B cell (primary cell): ENCODE measurements at regions not wholly inside any gene's neighbourhood (a gene's known extent, or its start where the extent isn't known, plus 50 kb on each side); places are given as distances from the start of the nearest gene placed in this dataset.

Source experiments
- ATAC-seq: fragments of 200-7000 bp; cut with Tn5 transposase; one replicate; pipeline ENCODE4 v1.10.0; 2021; ENCODE audit warnings: low read depth, mild to moderate bottlenecking, moderate number of reproducible peaks, moderate library complexity
- CTCF ChIA-PET: fragments of 350-600 bp; sonication (Branson Sonifier 250); formaldehyde crosslinking; loops from one replicate; lab custom pipeline; 2021; ENCODE audit warnings: antibody characterized with exemption, inconsistent platforms; lab: Charles Lee
- POLR2A ChIA-PET: fragments of 350-600 bp; sonication (Branson Sonifier 250); formaldehyde crosslinking; loops from one replicate; lab custom pipeline; 2021; ENCODE audit warnings: antibody characterized with exemption; lab: Charles Lee
- DNase-seq: peaks from one replicate; pipeline ENCODE4 v3.0.0; 2013
- H2AFZ ChIP-seq: 2 replicates; pipeline ENCODE4 v1.6.1; 2012; ENCODE audit warnings: mild to moderate bottlenecking, low read depth, low read length; ENCODE audit not compliant: insufficient read depth, poor library complexity, severe bottlenecking
- H3K27ac ChIP-seq, 2 donors: 1 replicate in 1 of 2; 2 replicates in 1 of 2; pipeline ENCODE4 v1.5.1; 2012 to 2013; ENCODE audit warnings: low read length in 2 of 2, mild to moderate bottlenecking in 2 of 2, moderate library complexity in 1 of 2
- H3K27me3 ChIP-seq, 4 experiments: fragments of 200-600 bp in 1 of 4; sonication (generic) in 1 of 4; replicated peaks in 1 of 4; 1 replicate in 2 of 4; 2 replicates in 2 of 4; pipeline versions ENCODE4 v1.6.1 to v1.7.0; 2013 to 2016; ENCODE audit warnings: low read length in 3 of 4, mild to moderate bottlenecking in 2 of 4, mixed read lengths in 1 of 4, moderate library complexity in 1 of 4; ENCODE audit not compliant: insufficient read depth in 4 of 4, control insufficient read depth in 3 of 4; ENCODE audit errors: control extremely low read depth in 1 of 4
- H3K36me3 ChIP-seq, 2 experiments: replicated peaks in 1 of 2; 1 replicate in 1 of 2; 2 replicates in 1 of 2; pipeline versions ENCODE4 v1.6.1 to v1.7.1; 2013; ENCODE audit warnings: low read length in 1 of 2; ENCODE audit not compliant: insufficient read depth in 2 of 2, control insufficient read depth in 1 of 2; ENCODE audit errors: control extremely low read depth in 1 of 2, extremely low read depth in 1 of 2
- H3K4me1 ChIP-seq, 2 donors: fragments of 200-600 bp in 1 of 2; sonication (generic) in 1 of 2; 1 replicate in 1 of 2; 2 replicates in 1 of 2; pipeline versions ENCODE4 v1.5.1 to v1.6.1; 2013 to 2017; ENCODE audit warnings: low read length in 2 of 2; ENCODE audit not compliant: control insufficient read depth in 2 of 2, insufficient read depth in 2 of 2
- H3K4me2 ChIP-seq: replicated peaks from 2 replicates; pipeline ENCODE3; 2012; ENCODE audit warnings: mild to moderate bottlenecking, low read depth, low read length; ENCODE audit not compliant: poor library complexity, severe bottlenecking
- H3K4me3 ChIP-seq, 5 experiments: fragments of 200-600 bp in 1 of 5; sonication (generic) in 1 of 5; 1 replicate in 3 of 5; 2 replicates in 2 of 5; pipeline versions ENCODE4 v1.5.1 to v1.7.0; 2011 to 2016; ENCODE audit warnings: low read length in 4 of 5, mild to moderate bottlenecking in 4 of 5, low read depth in 2 of 5, control low read depth in 1 of 5, moderate library complexity in 1 of 5; ENCODE audit not compliant: insufficient read depth in 1 of 5; ENCODE audit errors: control extremely low read depth in 1 of 5, extremely low read depth in 1 of 5
- H3K79me2 ChIP-seq: fragments of 200-600 bp; sonication (generic); one replicate; pipeline ENCODE4 v1.6.0; 2016; ENCODE audit warnings: low read length; ENCODE audit not compliant: control insufficient read depth, insufficient read depth
- H3K9ac ChIP-seq: fragments of 200-600 bp; sonication (generic); 2 replicates; pipeline ENCODE4 v1.6.1; 2017; ENCODE audit warnings: mild to moderate bottlenecking, low read length, moderate library complexity
- H3K9me3 ChIP-seq, 3 donors: one replicate each; pipeline versions ENCODE4 v1.6.1 to v1.7.1; 2013; ENCODE audit warnings: low read length in 2 of 3; ENCODE audit not compliant: control insufficient read depth in 2 of 3, insufficient read depth in 1 of 3; ENCODE audit errors: control extremely low read depth in 1 of 3
- H4K20me1 ChIP-seq: 2 replicates; pipeline ENCODE4 v1.6.0; 2012; ENCODE audit warnings: mild to moderate bottlenecking, low read length; ENCODE audit not compliant: insufficient read depth, control insufficient read depth, poor library complexity, severe bottlenecking
- H3K27ac Mint-ChIP-seq: one replicate; pipeline ENCODE4 v1.8.0; 2021; ENCODE audit warnings: mixed read lengths
- H3K27me3 Mint-ChIP-seq: one replicate; pipeline ENCODE4 v1.8.0; 2021; ENCODE audit warnings: mixed read lengths
- H3K4me1 Mint-ChIP-seq: one replicate; pipeline ENCODE4 v1.8.0; 2021; ENCODE audit warnings: mixed read lengths
- H3K4me3 Mint-ChIP-seq: one replicate; pipeline ENCODE4 v1.8.0; 2021; ENCODE audit warnings: mixed read lengths
- H3K9me3 Mint-ChIP-seq: one replicate; pipeline ENCODE4 v1.8.0; 2022; ENCODE audit warnings: mixed read lengths; ENCODE audit not compliant: insufficient read depth
- CTCF ChIP-seq: fragments of 200-600 bp; IDR thresholded peaks from one replicate; pipeline ENCODE4 v1.8.0; 2022; ENCODE audit warnings: antibody characterized with exemption, mild to moderate bottlenecking
- EZH2 ChIP-seq: IDR thresholded peaks from 2 replicates; pipeline ENCODE4 v1.6.1; 2012; ENCODE audit warnings: borderline replicate concordance, low read depth, mild to moderate bottlenecking, moderate library complexity, low read length; ENCODE audit not compliant: insufficient read depth, poor library complexity, severe bottlenecking
- WGBS: methylation state at CpG from one replicate; pipeline ENCODE4 v1.1.5; 2013; ENCODE audit warnings: missing lambda C conversion rate; ENCODE audit not compliant: insufficient coverage; 5-methylcytosine and 5-hydroxymethylcytosine counted together
- intact Hi-C: fragments of 100-400 bp; cut with micrococcal nuclease; formaldehyde crosslinking; loops from one replicate; pipeline ENCODE4 v1.10.0; 2022

- H3K27ac Mint-ChIP-seq: no peak overlapping the region
- no peaks in the 10 kb centered on the region for H3K27me3 Mint-ChIP-seq
Observed at GRCh38 chr5:161183559-161183958, 331.5 kb upstream of the ATP10B start.

GRCh38 chr5:161176221-161176620 lies 324.2 kb upstream of the ATP10B start:
- no peak for ATAC-seq
- intact Hi-C loops: no loop called here
- no peak overlapping the region for H3K27ac Mint-ChIP-seq

More at GRCh38 chr5:161183559-161183958, 331.5 kb upstream of the ATP10B start:
- ATAC-seq (no peak), DNase-seq (no peak)
- intact Hi-C loops: no loop called here
- H3K9me3 Mint-ChIP-seq: no peaks in the 10 kb centered on the region
- no peaks in the 10 kb centered on the region for H3K27me3 ChIP-seq
- H3K4me1 Mint-ChIP-seq: no peaks in the 10 kb centered on the region
- peaks cover 0 to 5% (median 0%) of the 10 kb centered on the region in 3 donors for H3K9me3 ChIP-seq
- ChIA-PET CTCF (no interaction called here), POLR2A (no interaction called here)
- no peaks in the 10 kb centered on the region for H3K4me1 ChIP-seq
- H3K9ac ChIP-seq: no peak overlapping the region
- no peak overlapping the region for H2AFZ ChIP-seq
- H3K79me2 ChIP-seq: no peaks in the 10 kb centered on the region
- no peaks in the 10 kb centered on the region for H3K36me3 ChIP-seq
- TF ChIP-seq CTCF (no peak), EZH2 (no peak)
- H4K20me1 ChIP-seq: no peaks in the 10 kb centered on the region
- H3K4me2 ChIP-seq: no peak overlapping the region
- no peak overlapping the region for H3K4me3 ChIP-seq
- H3K4me3 Mint-ChIP-seq: no peak overlapping the region
- no peak overlapping the region for H3K27ac ChIP-seq

More at GRCh38 chr5:161176221-161176620, 324.2 kb upstream of the ATP10B start:
- Histone ChIP-seq H3K27me3 (no peaks in the 10 kb centered on the region), H3K9me3 (peaks cover 0 to 5% (median 0%) of the 10 kb centered on the region in 3 donors), H3K36me3 (no peaks in the 10 kb centered on the region), H2AFZ (no peak overlapping the region), H3K27ac (no peak overlapping the region), H3K4me3 (no peak overlapping the region), H3K79me2 (no peaks in the 10 kb centered on the region), H3K9ac (no peak overlapping the region), H3K4me1 (no peaks in the 10 kb centered on the region), H4K20me1 (no peaks in the 10 kb centered on the region), H3K4me2 (no peak overlapping the region)
- H3K4me1 Mint-ChIP-seq: no peaks in the 10 kb centered on the region
- no peak overlapping the region for H3K4me3 Mint-ChIP-seq
- H3K27me3 Mint-ChIP-seq: no peaks in the 10 kb centered on the region
- ChIA-PET POLR2A (no interaction called here), CTCF (no interaction called here)
- WGBS: 71% methylated on average over 1 of the region's 2 CpGs
- no peak for TF ChIP-seq CTCF
- no peak for TF ChIP-seq EZH2
- no peak for DNase-seq
- H3K9me3 Mint-ChIP-seq: no peaks in the 10 kb centered on the region
